OCI-LY7 (cell line): ENCODE measurements at regions not wholly inside any gene's neighbourhood (a gene's known extent, or its start where the extent isn't known, plus 50 kb on each side); places are given as distances from the start of the nearest gene placed in this dataset.

Experiments
- BruUV-seq: library from RNA; stranded (reverse); fragments of 400-500 nt; replicated peaks from 2 replicates; lab custom pipeline; 2021; lab: Mats Ljungman, UMichigan
- CTCF ChIA-PET: fragments of 300-600 bp; sonication (Branson Sonifier 250); formaldehyde crosslinking; loops from one replicate; lab custom pipeline; 2022; ENCODE audit warnings: antibody characterized with exemption; ENCODE audit not compliant: unreplicated experiment; lab: Charles Lee
- POLR2A ChIA-PET: fragments of 300-600 bp; sonication (Branson Sonifier 250); formaldehyde crosslinking; loops from one replicate; lab custom pipeline; 2022; ENCODE audit warnings: antibody characterized with exemption; lab: Charles Lee
- DNase-seq: peaks from one replicate; pipeline ENCODE4 v3.0.0-alpha.2; 2015; ENCODE audit warnings: low spot score
- H2AFZ ChIP-seq: fragments of 200-600 bp; sonication (generic), shearing (Covaris generic); 2 replicates; pipeline ENCODE4 v1.6.1; 2014; ENCODE audit warnings: mild to moderate bottlenecking, antibody characterized with exemption, low read length, moderate library complexity
- H3K27ac ChIP-seq: fragments of 200-600 bp; sonication (generic); 2 replicates; pipeline ENCODE4 v1.5.1; 2014; ENCODE audit warnings: mixed run types, low read depth, mild to moderate bottlenecking, moderate library complexity, low read length, inconsistent platforms; ENCODE audit not compliant: poor library complexity, severe bottlenecking
- H3K36me3 ChIP-seq: fragments of 200-600 bp; sonication (generic); 2 replicates; pipeline ENCODE4 v1.6.1; 2014; ENCODE audit warnings: mild to moderate bottlenecking, antibody characterized with exemption, low read length, moderate library complexity, mixed read lengths; ENCODE audit not compliant: insufficient read depth
- H3K4me1 ChIP-seq: fragments of 200-600 bp; sonication (generic); 2 replicates; pipeline ENCODE4 v1.5.1; 2014; ENCODE audit warnings: mild to moderate bottlenecking, low read length; ENCODE audit not compliant: insufficient read depth, poor library complexity, severe bottlenecking
- H3K4me2 ChIP-seq: fragments of 200-600 bp; sonication (generic); 2 replicates; pipeline ENCODE4 v1.6.1; 2014; ENCODE audit warnings: mild to moderate bottlenecking, low read length
- H3K4me3 ChIP-seq: fragments of 200-600 bp; sonication (generic); 2 replicates; pipeline ENCODE4 v1.5.1; 2014; ENCODE audit warnings: mild to moderate bottlenecking, low read depth, low read length; ENCODE audit not compliant: poor library complexity, severe bottlenecking
- H3K79me2 ChIP-seq: fragments of 200-600 bp; sonication (generic); 2 replicates; pipeline ENCODE4 v1.6.1; 2016; ENCODE audit warnings: low read depth, mild to moderate bottlenecking, low read length, moderate library complexity, mixed read lengths; ENCODE audit not compliant: insufficient read depth
- H3K9me2 ChIP-seq: fragments of 200-600 bp; sonication (generic); 2 replicates; pipeline ENCODE4 v1.6.1; 2016; ENCODE audit warnings: mild to moderate bottlenecking, low read length, mixed read lengths; ENCODE audit not compliant: insufficient read depth
- H3K9me3 ChIP-seq: fragments of 200-600 bp; sonication (generic); 2 replicates; pipeline ENCODE4 v1.6.1; 2014; ENCODE audit warnings: mild to moderate bottlenecking, mixed run types, low read length, mixed read lengths
- H4K20me1 ChIP-seq: fragments of 200-600 bp; sonication (generic); 2 replicates; pipeline ENCODE4 v1.6.1; 2014; ENCODE audit warnings: mild to moderate bottlenecking, antibody characterized with exemption, low read length, moderate library complexity, mixed read lengths; ENCODE audit not compliant: insufficient read depth
- EZH2phosphoT487 ChIP-seq: fragments of 200-600 bp; sonication (generic); IDR thresholded peaks from 2 replicates; pipeline ENCODE4 v1.6.1; 2018; ENCODE audit warnings: low read depth, borderline replicate concordance, mild to moderate bottlenecking, mixed run types, antibody characterized with exemption, low read length, moderate library complexity, mixed read lengths
- intact Hi-C: fragments of 100-400 bp; cut with micrococcal nuclease; formaldehyde crosslinking; loops from one replicate; pipeline ENCODE4 v1.10.0; 2022; ENCODE audit not compliant: unreplicated experiment
- TF ChIP-seq, protein P1 (sequence below): fragments of 200-600 bp; sonication (generic); conservative IDR thresholded peaks from 2 replicates; pipeline ENCODE4 v1.5.1; 2014; ENCODE audit warnings: mild to moderate bottlenecking, antibody characterized with exemption, low read length, moderate library complexity, mixed read lengths

DNA sequence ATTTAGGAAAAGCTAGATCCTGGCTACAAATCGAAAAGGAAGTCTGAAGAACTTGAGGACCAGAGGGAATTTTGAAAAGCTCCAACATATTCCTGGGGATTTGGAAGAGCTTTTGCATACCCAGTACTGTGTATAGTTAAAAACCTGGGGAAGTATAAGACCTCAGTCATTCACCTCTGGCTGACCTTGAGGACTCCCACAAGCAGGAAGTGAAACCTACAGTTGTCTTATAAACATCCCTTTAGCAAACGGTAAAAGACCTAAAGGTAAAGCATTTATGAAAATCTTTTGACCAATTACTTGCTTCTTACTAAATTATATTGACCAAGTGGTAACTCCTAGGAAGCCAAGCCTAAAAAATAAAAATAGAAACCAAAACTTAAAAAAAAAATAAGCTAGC is 175.0 kb downstream of the HAO1 start:
- Histone ChIP-seq H3K4me1 (peaks cover 60% of the 10 kb centered on the region), H3K9me2 (no peaks in the 10 kb centered on the region), H3K36me3 (peaks cover 65% of the 10 kb centered on the region), H3K4me3 (peak overlapping the region; percentile 26), H2AFZ (peak overlapping the region; percentile 80), H3K79me2 (no peaks in the 10 kb centered on the region), H3K4me2 (peak overlapping the region; percentile 39), H4K20me1 (no peaks in the 10 kb centered on the region), H3K9me3 (peaks cover 71% of the 10 kb centered on the region; the same call in 1 of the 2 replicates), H3K27ac (peak overlapping the region; percentile 82)
- ChIA-PET POLR2A (interaction anchor here (0.6 to 3.8 kb wide), 14 partner anchors 8 to 1140 kb away, joined by 3 to 32 read pairs (median 4); no protein-coding TSS in a partner anchor), CTCF (interaction anchor here (0.8 kb wide), 1 partner anchor 92 kb away, joined by 4 read pairs; no protein-coding TSS in a partner anchor)
- DNase-seq: peak; percentile 90
- no TSS peak for BruUV-seq
- TF ChIP-seq EZH2phosphoT487: no peak
- TF ChIP-seq, protein P1, sequence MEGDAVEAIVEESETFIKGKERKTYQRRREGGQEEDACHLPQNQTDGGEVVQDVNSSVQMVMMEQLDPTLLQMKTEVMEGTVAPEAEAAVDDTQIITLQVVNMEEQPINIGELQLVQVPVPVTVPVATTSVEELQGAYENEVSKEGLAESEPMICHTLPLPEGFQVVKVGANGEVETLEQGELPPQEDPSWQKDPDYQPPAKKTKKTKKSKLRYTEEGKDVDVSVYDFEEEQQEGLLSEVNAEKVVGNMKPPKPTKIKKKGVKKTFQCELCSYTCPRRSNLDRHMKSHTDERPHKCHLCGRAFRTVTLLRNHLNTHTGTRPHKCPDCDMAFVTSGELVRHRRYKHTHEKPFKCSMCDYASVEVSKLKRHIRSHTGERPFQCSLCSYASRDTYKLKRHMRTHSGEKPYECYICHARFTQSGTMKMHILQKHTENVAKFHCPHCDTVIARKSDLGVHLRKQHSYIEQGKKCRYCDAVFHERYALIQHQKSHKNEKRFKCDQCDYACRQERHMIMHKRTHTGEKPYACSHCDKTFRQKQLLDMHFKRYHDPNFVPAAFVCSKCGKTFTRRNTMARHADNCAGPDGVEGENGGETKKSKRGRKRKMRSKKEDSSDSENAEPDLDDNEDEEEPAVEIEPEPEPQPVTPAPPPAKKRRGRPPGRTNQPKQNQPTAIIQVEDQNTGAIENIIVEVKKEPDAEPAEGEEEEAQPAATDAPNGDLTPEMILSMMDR: no peak
- intact Hi-C loops: loop anchor here (10.0 kb wide), 1 partner anchor 770 kb away; no protein-coding TSS in a partner anchor

DNA sequence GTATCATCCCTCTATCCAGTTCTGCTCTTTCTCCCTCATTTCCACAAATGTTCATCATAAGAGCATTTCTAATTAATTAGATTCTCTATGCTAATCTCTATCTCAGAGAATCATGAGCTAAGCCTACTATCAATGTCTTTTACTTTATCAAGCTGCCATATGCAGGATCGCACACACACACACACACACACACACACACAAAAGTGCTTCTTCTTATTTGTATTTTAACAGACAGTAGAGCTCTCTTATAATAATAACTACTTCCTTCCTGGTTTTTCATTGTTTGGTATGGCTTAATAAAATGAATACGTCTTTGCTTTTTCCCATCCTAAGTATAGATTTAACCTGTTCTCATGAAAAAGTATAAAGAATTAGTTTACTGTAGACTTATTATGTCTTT is 170.2 kb downstream of the HAO1 start:
- ChIA-PET CTCF (interaction anchor here (0.6 to 1.0 kb wide), 2 partner anchors 17 to 88 kb away, joined by 3 read pairs; no protein-coding TSS in a partner anchor), POLR2A (interaction anchor here (0.6 to 2.4 kb wide), 14 partner anchors 10 to 765 kb away, joined by 3 to 14 read pairs (median 4); no protein-coding TSS in a partner anchor)
- Histone ChIP-seq H3K4me3 (peak overlapping the region; percentile 41), H3K4me2 (peak overlapping the region; percentile 66), H3K9me3 (peaks cover 69% of the 10 kb centered on the region), H3K9me2 (no peaks in the 10 kb centered on the region), H4K20me1 (no peaks in the 10 kb centered on the region), H3K27ac (peak overlapping the region; percentile 99), H2AFZ (peak overlapping the region; percentile 74), H3K4me1 (peaks cover 72% of the 10 kb centered on the region), H3K36me3 (peaks cover 61% of the 10 kb centered on the region), H3K79me2 (no peaks in the 10 kb centered on the region)
- intact Hi-C loops: loop anchor here (2.0 to 10.0 kb wide), 4 partner anchors 15 to 625 kb away; no protein-coding TSS in a partner anchor
- TF ChIP-seq, protein P1: no peak
- no peak for TF ChIP-seq EZH2phosphoT487
- DNase-seq: peak; percentile 62
- BruUV-seq: no TSS peak

DNA sequence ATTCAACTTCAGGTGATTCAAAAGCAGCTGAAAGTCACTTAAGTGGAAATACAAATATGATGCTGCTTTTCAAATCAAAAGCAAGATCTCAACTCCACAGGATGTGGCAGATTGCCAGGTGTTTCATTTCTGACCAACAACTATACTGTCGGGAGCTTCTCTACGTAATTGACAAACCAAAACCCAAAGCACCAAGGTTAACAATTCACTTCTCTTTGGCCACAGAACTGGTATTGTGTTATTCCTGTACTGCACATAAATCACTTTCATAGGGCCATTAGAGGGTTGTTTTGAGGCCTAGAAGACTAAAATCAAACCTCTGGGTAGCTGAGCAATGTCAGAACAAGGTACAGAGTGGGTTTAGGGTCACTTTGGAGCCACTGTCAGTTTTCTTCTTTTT is 169.7 kb downstream of the HAO1 start:
- H3K4me2 ChIP-seq: peak overlapping the region; percentile 66
- H4K20me1 ChIP-seq: no peaks in the 10 kb centered on the region
- DNase-seq: peak; percentile 97
- H3K9me3 ChIP-seq: peaks cover 72% of the 10 kb centered on the region
- no peak for TF ChIP-seq EZH2phosphoT487
- TF ChIP-seq, protein P1: no peak
- H3K4me3 ChIP-seq: peak overlapping the region; percentile 41
- BruUV-seq: no TSS peak
- H3K27ac ChIP-seq: peak overlapping the region; percentile 99
- peaks cover 63% of the 10 kb centered on the region for H3K36me3 ChIP-seq
- ChIA-PET POLR2A (interaction anchor here (0.6 to 2.4 kb wide), 14 partner anchors 11 to 765 kb away, joined by 3 to 14 read pairs (median 4); no protein-coding TSS in a partner anchor), CTCF (interaction anchor here (0.6 to 1.0 kb wide), 2 partner anchors 17 to 87 kb away, joined by 3 read pairs; no protein-coding TSS in a partner anchor)
- intact Hi-C loops: loop anchor here (2.0 to 10.0 kb wide), 4 partner anchors 16 to 624 kb away; no protein-coding TSS in a partner anchor
- H3K9me2 ChIP-seq: no peaks in the 10 kb centered on the region
- peaks cover 67% of the 10 kb centered on the region for H3K4me1 ChIP-seq
- no peaks in the 10 kb centered on the region for H3K79me2 ChIP-seq
- H2AFZ ChIP-seq: peak overlapping the region; percentile 74
